ENCODE measurements at regions not wholly inside any gene's neighbourhood (a gene's known extent, or its start where the extent isn't known, plus 50 kb on each side); places are given as distances from the start of the nearest gene placed in this dataset.

DNA sequence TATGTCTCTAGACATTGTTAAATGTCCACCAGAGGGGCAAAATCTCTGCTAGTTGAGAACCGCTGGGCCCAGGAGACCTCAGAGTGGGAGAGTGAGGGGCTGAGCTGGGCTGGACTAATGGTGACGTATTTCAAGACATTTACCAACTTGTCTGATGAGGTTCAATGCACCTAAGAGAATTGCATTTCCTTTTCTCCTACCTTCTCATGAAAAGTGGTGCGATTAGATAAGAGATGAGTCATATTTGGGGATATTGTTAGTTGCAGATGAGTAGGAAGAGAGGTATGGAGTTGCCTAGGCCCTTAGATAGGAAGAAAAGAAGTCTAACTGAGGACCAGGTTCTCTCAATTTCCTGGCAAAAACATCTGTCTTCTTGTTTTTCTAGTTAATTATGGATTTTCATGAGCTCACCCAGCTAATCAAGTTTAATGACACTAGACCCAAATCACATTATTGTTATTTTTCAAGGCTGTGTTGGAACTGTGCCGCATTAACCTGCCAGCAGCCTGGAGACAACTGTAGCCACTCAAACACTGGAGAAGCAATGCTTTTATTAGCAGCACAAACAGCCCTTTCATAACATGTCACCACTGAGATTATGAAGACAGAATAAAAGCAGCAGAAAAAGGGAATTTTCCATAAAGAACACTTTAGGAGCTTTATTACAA, 144.2 kb downstream of the PDCD6IP start:
- TF ChIP-seq, protein P1, sequence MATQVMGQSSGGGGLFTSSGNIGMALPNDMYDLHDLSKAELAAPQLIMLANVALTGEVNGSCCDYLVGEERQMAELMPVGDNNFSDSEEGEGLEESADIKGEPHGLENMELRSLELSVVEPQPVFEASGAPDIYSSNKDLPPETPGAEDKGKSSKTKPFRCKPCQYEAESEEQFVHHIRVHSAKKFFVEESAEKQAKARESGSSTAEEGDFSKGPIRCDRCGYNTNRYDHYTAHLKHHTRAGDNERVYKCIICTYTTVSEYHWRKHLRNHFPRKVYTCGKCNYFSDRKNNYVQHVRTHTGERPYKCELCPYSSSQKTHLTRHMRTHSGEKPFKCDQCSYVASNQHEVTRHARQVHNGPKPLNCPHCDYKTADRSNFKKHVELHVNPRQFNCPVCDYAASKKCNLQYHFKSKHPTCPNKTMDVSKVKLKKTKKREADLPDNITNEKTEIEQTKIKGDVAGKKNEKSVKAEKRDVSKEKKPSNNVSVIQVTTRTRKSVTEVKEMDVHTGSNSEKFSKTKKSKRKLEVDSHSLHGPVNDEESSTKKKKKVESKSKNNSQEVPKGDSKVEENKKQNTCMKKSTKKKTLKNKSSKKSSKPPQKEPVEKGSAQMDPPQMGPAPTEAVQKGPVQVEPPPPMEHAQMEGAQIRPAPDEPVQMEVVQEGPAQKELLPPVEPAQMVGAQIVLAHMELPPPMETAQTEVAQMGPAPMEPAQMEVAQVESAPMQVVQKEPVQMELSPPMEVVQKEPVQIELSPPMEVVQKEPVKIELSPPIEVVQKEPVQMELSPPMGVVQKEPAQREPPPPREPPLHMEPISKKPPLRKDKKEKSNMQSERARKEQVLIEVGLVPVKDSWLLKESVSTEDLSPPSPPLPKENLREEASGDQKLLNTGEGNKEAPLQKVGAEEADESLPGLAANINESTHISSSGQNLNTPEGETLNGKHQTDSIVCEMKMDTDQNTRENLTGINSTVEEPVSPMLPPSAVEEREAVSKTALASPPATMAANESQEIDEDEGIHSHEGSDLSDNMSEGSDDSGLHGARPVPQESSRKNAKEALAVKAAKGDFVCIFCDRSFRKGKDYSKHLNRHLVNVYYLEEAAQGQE (IDR thresholded peaks at IDR 0.05; ENCODE audit: unreplicated experiment) = no peak
- TF ChIP-seq, protein P2, sequence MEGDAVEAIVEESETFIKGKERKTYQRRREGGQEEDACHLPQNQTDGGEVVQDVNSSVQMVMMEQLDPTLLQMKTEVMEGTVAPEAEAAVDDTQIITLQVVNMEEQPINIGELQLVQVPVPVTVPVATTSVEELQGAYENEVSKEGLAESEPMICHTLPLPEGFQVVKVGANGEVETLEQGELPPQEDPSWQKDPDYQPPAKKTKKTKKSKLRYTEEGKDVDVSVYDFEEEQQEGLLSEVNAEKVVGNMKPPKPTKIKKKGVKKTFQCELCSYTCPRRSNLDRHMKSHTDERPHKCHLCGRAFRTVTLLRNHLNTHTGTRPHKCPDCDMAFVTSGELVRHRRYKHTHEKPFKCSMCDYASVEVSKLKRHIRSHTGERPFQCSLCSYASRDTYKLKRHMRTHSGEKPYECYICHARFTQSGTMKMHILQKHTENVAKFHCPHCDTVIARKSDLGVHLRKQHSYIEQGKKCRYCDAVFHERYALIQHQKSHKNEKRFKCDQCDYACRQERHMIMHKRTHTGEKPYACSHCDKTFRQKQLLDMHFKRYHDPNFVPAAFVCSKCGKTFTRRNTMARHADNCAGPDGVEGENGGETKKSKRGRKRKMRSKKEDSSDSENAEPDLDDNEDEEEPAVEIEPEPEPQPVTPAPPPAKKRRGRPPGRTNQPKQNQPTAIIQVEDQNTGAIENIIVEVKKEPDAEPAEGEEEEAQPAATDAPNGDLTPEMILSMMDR (conservative IDR thresholded peaks at IDR 0.05; ENCODE audit: low read depth in 2 of 2) = no peak
- no peak for TF ChIP-seq NANOG (IDR thresholded peaks at IDR 0.05; ENCODE audit: borderline replicate concordance)
- no peak for TF ChIP-seq POLR2AphosphoS5 (IDR thresholded peaks at IDR 0.05; ENCODE audit: low read depth)
- no peak for TF ChIP-seq JUNB (IDR thresholded peaks at IDR 0.05; ENCODE audit: unreplicated experiment)

All from GM23338 (cell line).